ENCODE measurements at regions not wholly inside any gene's neighbourhood (a gene's known extent, or its start where the extent isn't known, plus 50 kb on each side); places are given as distances from the start of the nearest gene placed in this dataset.

- H3K4me3 Mint-ChIP-seq = no peak overlapping the region
- H3K9me3 Mint-ChIP-seq = peaks cover 7% of the 10 kb centered on the region; the same call in 1 of the 2 replicates
- TF ChIP-seq CTCF (IDR thresholded peaks at IDR 0.05) = no peak
- H3K27ac Mint-ChIP-seq = no peak overlapping the region
- peaks cover 9% of the 10 kb centered on the region for H3K27me3 Mint-ChIP-seq (ENCODE audit: insufficient read depth)
- no peaks in the 10 kb centered on the region for H3K4me1 Mint-ChIP-seq (ENCODE audit: low read depth)
- no peaks in the 10 kb centered on the region for H3K36me3 Mint-ChIP-seq (ENCODE audit: low read depth)
- DNase-seq = no peak
Measured at GRCh38 chr6:6885521-6886170, 222.1 kb upstream of the RREB1 start.

GRCh38 chr6:6886171-6886885 lies 221.4 kb upstream of the RREB1 start:
- Mint-ChIP-seq H3K27ac (no peak overlapping the region), H3K27me3 (ENCODE audit: insufficient read depth) (peaks cover 9% of the 10 kb centered on the region), H3K4me1 (ENCODE audit: low read depth) (no peaks in the 10 kb centered on the region), H3K4me3 (no peak overlapping the region), H3K9me3 (peaks cover 7% of the 10 kb centered on the region; the same call in 1 of the 2 replicates), H3K36me3 (ENCODE audit: low read depth) (no peaks in the 10 kb centered on the region)
- no peak for TF ChIP-seq CTCF (IDR thresholded peaks at IDR 0.05)
- no peak for DNase-seq

- Mint-ChIP-seq H3K9me3 (peaks cover 7% of the 10 kb centered on the region; the same call in 1 of the 2 replicates), H3K4me3 (no peak overlapping the region), H3K36me3 (ENCODE audit: low read depth) (no peaks in the 10 kb centered on the region), H3K27me3 (ENCODE audit: insufficient read depth) (peaks cover 9% of the 10 kb centered on the region), H3K4me1 (ENCODE audit: low read depth) (no peaks in the 10 kb centered on the region), H3K27ac (no peak overlapping the region)
- TF ChIP-seq CTCF (IDR thresholded peaks at IDR 0.05) = no peak
- DNase-seq = no peak
Measured at GRCh38 chr6:6886886-6887285, 220.9 kb upstream of the RREB1 start.

GRCh38 chr6:6889601-6890000 lies 218.2 kb upstream of the RREB1 start:
- Mint-ChIP-seq H3K27ac (no peak overlapping the region), H3K4me3 (no peak overlapping the region), H3K27me3 (ENCODE audit: insufficient read depth) (peaks cover 2% of the 10 kb centered on the region), H3K9me3 (peaks cover 13% of the 10 kb centered on the region), H3K4me1 (ENCODE audit: low read depth) (no peaks in the 10 kb centered on the region), H3K36me3 (ENCODE audit: low read depth) (no peaks in the 10 kb centered on the region)
- no peak for TF ChIP-seq CTCF (IDR thresholded peaks at IDR 0.05)
- DNase-seq = no peak

- no peak for TF ChIP-seq CTCF (IDR thresholded peaks at IDR 0.05)
- peaks cover 2% of the 10 kb centered on the region for H3K27me3 Mint-ChIP-seq (ENCODE audit: insufficient read depth)
- H3K9me3 Mint-ChIP-seq = peaks cover 13% of the 10 kb centered on the region
- H3K27ac Mint-ChIP-seq = no peak overlapping the region
- H3K4me3 Mint-ChIP-seq = no peak overlapping the region
- H3K36me3 Mint-ChIP-seq (ENCODE audit: low read depth) = no peaks in the 10 kb centered on the region
- no peak for DNase-seq
- no peaks in the 10 kb centered on the region for H3K4me1 Mint-ChIP-seq (ENCODE audit: low read depth)
Measured at GRCh38 chr6:6890400-6890858, 217.3 kb upstream of the RREB1 start.

Measured in HFFc6 (cell line).